Panc1 (cell line): ENCODE measurements at regions not wholly inside any gene's neighbourhood (a gene's known extent, or its start where the extent isn't known, plus 50 kb on each side); places are given as distances from the start of the nearest gene placed in this dataset.

Experiments used
- POLR2AphosphoS5 ChIP-seq: IDR thresholded peaks from 2 replicates; pipeline ENCODE4 v1.6.1; 2012; ENCODE audit warnings: mild to moderate bottlenecking, low read depth, low read length, moderate library complexity
- SIN3A ChIP-seq: IDR thresholded peaks from 2 replicates; pipeline ENCODE4 v1.6.1; 2012; ENCODE audit warnings: low read depth, mild to moderate bottlenecking, low read length, moderate library complexity, borderline replicate concordance; ENCODE audit not compliant: insufficient read depth
- TF ChIP-seq, protein P1 (sequence below): fragments of 450-650 bp; IDR thresholded peaks from 2 replicates; pipeline ENCODE4 v1.5.1; 2017; ENCODE audit warnings: mild to moderate bottlenecking

DNA sequence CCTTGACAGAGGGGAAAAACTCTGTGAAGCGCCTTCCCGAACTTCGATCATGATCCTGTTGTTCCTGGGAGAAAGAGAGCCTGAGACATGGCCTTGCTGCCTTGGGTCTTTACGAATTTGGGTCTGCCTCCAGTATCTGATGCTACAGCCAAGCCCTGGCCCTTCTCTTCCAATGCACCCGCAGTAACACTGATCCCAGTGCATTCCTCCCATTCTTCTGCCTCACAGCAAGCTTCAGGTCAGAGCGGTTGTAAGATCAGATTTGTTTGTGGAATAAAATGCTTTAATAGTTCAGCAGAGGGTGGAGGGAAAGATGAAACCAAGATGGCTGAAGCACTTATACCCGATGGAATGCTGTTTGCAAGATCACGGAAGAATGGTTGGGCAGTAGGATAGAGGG lies 196.7 kb upstream of the SIX2 start:
- TF ChIP-seq, protein P1, sequence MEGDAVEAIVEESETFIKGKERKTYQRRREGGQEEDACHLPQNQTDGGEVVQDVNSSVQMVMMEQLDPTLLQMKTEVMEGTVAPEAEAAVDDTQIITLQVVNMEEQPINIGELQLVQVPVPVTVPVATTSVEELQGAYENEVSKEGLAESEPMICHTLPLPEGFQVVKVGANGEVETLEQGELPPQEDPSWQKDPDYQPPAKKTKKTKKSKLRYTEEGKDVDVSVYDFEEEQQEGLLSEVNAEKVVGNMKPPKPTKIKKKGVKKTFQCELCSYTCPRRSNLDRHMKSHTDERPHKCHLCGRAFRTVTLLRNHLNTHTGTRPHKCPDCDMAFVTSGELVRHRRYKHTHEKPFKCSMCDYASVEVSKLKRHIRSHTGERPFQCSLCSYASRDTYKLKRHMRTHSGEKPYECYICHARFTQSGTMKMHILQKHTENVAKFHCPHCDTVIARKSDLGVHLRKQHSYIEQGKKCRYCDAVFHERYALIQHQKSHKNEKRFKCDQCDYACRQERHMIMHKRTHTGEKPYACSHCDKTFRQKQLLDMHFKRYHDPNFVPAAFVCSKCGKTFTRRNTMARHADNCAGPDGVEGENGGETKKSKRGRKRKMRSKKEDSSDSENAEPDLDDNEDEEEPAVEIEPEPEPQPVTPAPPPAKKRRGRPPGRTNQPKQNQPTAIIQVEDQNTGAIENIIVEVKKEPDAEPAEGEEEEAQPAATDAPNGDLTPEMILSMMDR = no peak
- TF ChIP-seq SIN3A (no peak), POLR2AphosphoS5 (no peak)
